GM23248 (cell line): ENCODE measurements at regions not wholly inside any gene's neighbourhood (a gene's known extent, or its start where the extent isn't known, plus 50 kb on each side); places are given as distances from the start of the nearest gene placed in this dataset.

ENCODE experiments used
- DNase-seq: peaks from one replicate; pipeline ENCODE4 v3.0.0-alpha.2; 2015
- H2AFZ ChIP-seq: fragments of 200-600 bp; sonication (generic); 2 replicates; pipeline ENCODE4 v1.6.1; 2016; ENCODE audit warnings: antibody characterized with exemption
- H3F3A ChIP-seq: fragments of 200-600 bp; sonication (generic); 2 replicates; pipeline ENCODE4 v1.6.1; 2016; ENCODE audit warnings: mild to moderate bottlenecking, antibody characterized with exemption, mixed run types; ENCODE audit not compliant: insufficient read depth
- H3K27ac ChIP-seq: fragments of 200-600 bp; sonication (generic); 2 replicates; pipeline ENCODE4 v1.5.1; 2016; ENCODE audit warnings: mild to moderate bottlenecking
- H3K27me3 ChIP-seq: fragments of 200-600 bp; sonication (generic); replicated peaks from 2 replicates; pipeline ENCODE4 v1.6.1; 2016; ENCODE audit warnings: mild to moderate bottlenecking; ENCODE audit not compliant: insufficient read depth
- H3K36me3 ChIP-seq: fragments of 200-600 bp; sonication (generic); 2 replicates; pipeline ENCODE4 v1.6.1; 2016; ENCODE audit warnings: low read depth, mild to moderate bottlenecking
- H3K4me1 ChIP-seq: fragments of 200-600 bp; sonication (generic); 2 replicates; pipeline ENCODE4 v1.6.1; 2016; ENCODE audit warnings: mild to moderate bottlenecking; ENCODE audit not compliant: insufficient read depth
- H3K4me2 ChIP-seq: fragments of 200-600 bp; sonication (generic); one replicate; pipeline ENCODE4 v1.6.1; 2016; ENCODE audit warnings: mild to moderate bottlenecking; ENCODE audit not compliant: unreplicated experiment
- H3K4me3 ChIP-seq: fragments of 200-600 bp; sonication (generic); 2 replicates; pipeline ENCODE4 v1.5.1; 2016; ENCODE audit warnings: mild to moderate bottlenecking
- H3K79me2 ChIP-seq: fragments of 200-600 bp; sonication (generic); 2 replicates; pipeline ENCODE4 v1.6.1; 2016; ENCODE audit warnings: mild to moderate bottlenecking; ENCODE audit not compliant: insufficient read depth
- H3K9ac ChIP-seq: fragments of 200-600 bp; sonication (generic); 2 replicates; pipeline ENCODE4 v1.6.1; 2016; ENCODE audit warnings: mild to moderate bottlenecking
- H3K9me2 ChIP-seq: fragments of 200-600 bp; sonication (generic); 2 replicates; pipeline ENCODE4 v1.6.1; 2016; ENCODE audit warnings: mixed run types, mild to moderate bottlenecking, moderate library complexity; ENCODE audit not compliant: insufficient read depth
- H3K9me3 ChIP-seq: fragments of 200-600 bp; sonication (generic); one replicate; pipeline ENCODE4 v1.6.1; 2017; ENCODE audit warnings: low read depth
- H4K20me1 ChIP-seq: fragments of 200-600 bp; sonication (generic); 2 replicates; pipeline ENCODE4 v1.6.0; 2016; ENCODE audit not compliant: insufficient read depth
- EZH2 ChIP-seq: fragments of 200-600 bp; sonication (generic); IDR thresholded peaks from 2 replicates; pipeline ENCODE4 v1.6.1; 2018; ENCODE audit warnings: antibody characterized with exemption, mild to moderate bottlenecking; ENCODE audit not compliant: insufficient read depth, poor library complexity, severe bottlenecking
- EZH2phosphoT487 ChIP-seq: fragments of 200-600 bp; sonication (generic); IDR thresholded peaks from 2 replicates; pipeline ENCODE4 v1.6.1; 2018; ENCODE audit warnings: antibody characterized with exemption, moderate library complexity, mild to moderate bottlenecking, low read depth; ENCODE audit not compliant: insufficient read depth
- WGBS, 2 experiments: methylation state at CpG; one replicate each; pipeline ENCODE4 v1.1.6; 2015 to 2017; ENCODE audit warnings: low lambda C conversion rate in 2 of 2, low coverage in 1 of 2; ENCODE audit errors: missing lambda C conversion rate in 2 of 2; 5-methylcytosine and 5-hydroxymethylcytosine counted together
- in situ Hi-C: fragments of 300-500 bp; cut with MboI; formaldehyde crosslinking; loops from 2 replicates; pipeline ENCODE4 v1.15.0; 2020

DNA sequence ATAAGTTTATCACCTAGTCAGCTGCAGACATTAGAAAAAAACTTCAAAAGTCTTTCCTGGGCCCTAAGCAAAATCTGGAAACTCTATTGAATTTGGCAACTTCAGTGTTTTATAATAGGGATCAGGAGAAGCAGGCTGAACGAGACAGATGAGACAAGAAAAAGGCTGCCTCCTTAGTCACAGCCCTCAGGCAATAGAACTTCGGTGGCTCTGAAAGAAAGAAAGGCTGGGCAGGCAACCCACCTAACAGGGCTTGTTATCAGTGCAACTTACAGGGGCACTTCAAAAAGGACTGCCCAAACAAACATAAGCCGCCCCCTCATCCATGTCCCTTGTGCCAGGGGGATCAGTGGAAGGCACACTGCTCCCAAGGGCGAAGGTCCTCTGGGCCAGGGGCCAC, 657.9 kb upstream of the HS3ST5 start:
- Histone ChIP-seq H3K9ac (no peak overlapping the region), H3K27me3 (no peaks in the 10 kb centered on the region), H3K27ac (no peak overlapping the region), H2AFZ (no peak overlapping the region), H3K79me2 (no peaks in the 10 kb centered on the region), H3K36me3 (no peaks in the 10 kb centered on the region), H3K4me1 (no peaks in the 10 kb centered on the region), H3K9me2 (no peaks in the 10 kb centered on the region), H3K9me3 (no peaks in the 10 kb centered on the region), H3F3A (no peaks in the 10 kb centered on the region), H4K20me1 (no peaks in the 10 kb centered on the region), H3K4me3 (no peak overlapping the region), H3K4me2 (no peak overlapping the region)
- no peak for DNase-seq
- no peak for TF ChIP-seq EZH2phosphoT487
- TF ChIP-seq EZH2, result no peak
- WGBS, 2 experiments, result 24 to 30% methylated on average over 4 of the region's 4 CpGs
- in situ Hi-C loops, result no loop called here

DNA sequence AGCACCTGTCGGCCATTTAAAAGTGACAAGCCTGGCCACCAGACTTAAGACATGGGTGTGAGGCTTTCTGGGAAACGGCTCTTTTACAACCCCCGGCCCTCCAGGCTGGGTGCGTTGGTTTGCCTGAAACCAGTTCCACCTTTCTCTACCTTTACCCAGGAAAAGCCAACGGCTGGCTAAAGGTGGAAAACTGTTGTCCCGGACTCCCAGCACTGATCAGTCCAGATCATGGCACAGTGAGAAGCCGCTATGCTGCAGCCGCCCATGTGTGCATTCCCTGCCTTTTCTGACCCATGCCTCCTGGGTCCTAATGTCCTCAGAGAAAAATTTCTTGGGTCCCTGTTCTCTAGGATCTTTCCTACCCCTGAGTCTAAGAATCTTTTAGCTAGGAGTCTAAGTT, 655.7 kb upstream of the HS3ST5 start:
- H3K9me3 ChIP-seq, result no peaks in the 10 kb centered on the region
- no peaks in the 10 kb centered on the region for H3K79me2 ChIP-seq
- no peaks in the 10 kb centered on the region for H3K4me1 ChIP-seq
- H3K9me2 ChIP-seq, result no peaks in the 10 kb centered on the region
- H4K20me1 ChIP-seq, result no peaks in the 10 kb centered on the region
- H3K27ac ChIP-seq, result no peak overlapping the region
- H3K27me3 ChIP-seq, result no peaks in the 10 kb centered on the region
- TF ChIP-seq EZH2 (no peak), EZH2phosphoT487 (no peak)
- in situ Hi-C loops, result no loop called here
- no peak for DNase-seq
- WGBS, 2 experiments, result 47 to 55% methylated on average over 8 of the region's 8 CpGs
- H3F3A ChIP-seq, result no peaks in the 10 kb centered on the region
- H3K36me3 ChIP-seq, result no peaks in the 10 kb centered on the region
- no peak overlapping the region for H3K4me2 ChIP-seq
- H2AFZ ChIP-seq, result no peak overlapping the region
- no peak overlapping the region for H3K9ac ChIP-seq
- H3K4me3 ChIP-seq, result no peak overlapping the region

DNA sequence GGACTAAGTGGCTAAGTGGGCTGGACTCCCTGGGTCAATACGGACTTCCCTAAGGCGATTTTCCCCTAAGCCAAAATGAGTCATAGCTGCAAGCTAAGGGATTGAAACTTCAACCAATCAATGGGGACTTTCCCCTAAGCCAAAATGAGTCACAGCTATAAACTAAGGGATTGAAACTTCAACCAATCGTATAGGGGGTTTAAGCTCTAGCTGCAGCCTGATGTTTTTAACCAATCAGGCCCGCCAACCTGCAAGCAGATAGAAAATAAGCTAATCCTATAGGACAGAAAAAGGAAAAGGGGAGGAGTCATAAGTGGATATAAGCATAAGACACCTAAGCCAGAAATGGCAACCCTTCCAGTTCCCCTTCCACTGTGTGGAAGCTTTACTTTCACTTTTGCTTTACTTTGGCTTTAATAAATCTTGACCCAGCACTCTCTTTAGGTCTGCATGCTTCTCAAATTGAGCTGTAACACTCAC, 655.0 kb upstream of the HS3ST5 start:
- in situ Hi-C loops, result no loop called here
- Histone ChIP-seq H3K27ac (no peak overlapping the region), H3K4me2 (no peak overlapping the region), H4K20me1 (no peaks in the 10 kb centered on the region), H3K27me3 (no peaks in the 10 kb centered on the region), H3K36me3 (no peaks in the 10 kb centered on the region), H3K4me3 (no peak overlapping the region), H3K9me3 (no peaks in the 10 kb centered on the region), H3K79me2 (no peaks in the 10 kb centered on the region), H3K4me1 (no peaks in the 10 kb centered on the region), H3K9ac (no peak overlapping the region), H3K9me2 (no peaks in the 10 kb centered on the region), H3F3A (no peaks in the 10 kb centered on the region), H2AFZ (no peak overlapping the region)
- no peak for TF ChIP-seq EZH2phosphoT487
- TF ChIP-seq EZH2, result no peak
- DNase-seq, result no peak
- 38 to 39% methylated on average over 4 of the region's 4 CpGs for WGBS, 2 experiments

DNA sequence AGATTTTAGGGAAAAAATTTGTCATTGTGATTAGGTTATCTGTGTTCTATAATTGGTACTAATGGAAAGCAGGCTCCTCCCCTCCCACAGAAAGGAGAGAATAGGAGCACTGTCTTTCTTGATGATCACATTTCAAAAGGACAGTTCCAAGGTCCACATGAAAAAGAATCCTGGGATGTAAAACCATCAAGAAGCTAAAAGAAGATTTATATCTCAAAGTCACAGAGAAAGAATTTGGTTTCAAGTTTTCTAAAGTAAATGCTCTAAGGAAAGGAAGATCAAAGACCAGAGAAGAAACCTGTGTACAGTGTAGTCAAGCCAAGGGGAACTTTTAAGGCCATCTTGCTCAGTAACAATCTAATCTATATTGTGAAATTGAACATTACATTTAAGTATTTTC, 652.7 kb upstream of the HS3ST5 start:
- Histone ChIP-seq H3K36me3 (no peaks in the 10 kb centered on the region), H3K4me2 (no peak overlapping the region), H3K9ac (no peak overlapping the region), H4K20me1 (no peaks in the 10 kb centered on the region), H3K79me2 (no peaks in the 10 kb centered on the region), H3K27ac (no peak overlapping the region), H3F3A (no peaks in the 10 kb centered on the region), H3K4me1 (no peaks in the 10 kb centered on the region), H3K9me3 (no peaks in the 10 kb centered on the region), H3K4me3 (no peak overlapping the region), H2AFZ (no peak overlapping the region), H3K27me3 (no peaks in the 10 kb centered on the region), H3K9me2 (no peaks in the 10 kb centered on the region)
- in situ Hi-C loops, result no loop called here
- TF ChIP-seq EZH2phosphoT487 (no peak), EZH2 (no peak)
- DNase-seq, result no peak

GRCh38 chr6:114989279-114989964, 646.6 kb upstream of the HS3ST5 start:
- in situ Hi-C loops, result no loop called here
- Histone ChIP-seq H3K9me2 (no peaks in the 10 kb centered on the region), H3K79me2 (no peaks in the 10 kb centered on the region), H4K20me1 (no peaks in the 10 kb centered on the region), H3K36me3 (no peaks in the 10 kb centered on the region), H3K4me2 (no peak overlapping the region), H3F3A (no peaks in the 10 kb centered on the region), H3K4me1 (no peaks in the 10 kb centered on the region), H3K27ac (no peak overlapping the region), H3K27me3 (no peaks in the 10 kb centered on the region), H2AFZ (no peak overlapping the region), H3K9ac (no peak overlapping the region), H3K9me3 (no peaks in the 10 kb centered on the region), H3K4me3 (no peak overlapping the region)
- no peak for TF ChIP-seq EZH2
- no peak for TF ChIP-seq EZH2phosphoT487
- no peak for DNase-seq
- 11 to 13% methylated on average over 5 of the region's 5 CpGs for WGBS, 2 experiments
